NCI-H460 (cell line): ENCODE measurements at regions not wholly inside any gene's neighbourhood (a gene's known extent, or its start where the extent isn't known, plus 50 kb on each side); places are given as distances from the start of the nearest gene placed in this dataset.

Experiments used
- DNase-seq: peaks from one replicate; pipeline ENCODE4 v3.0.0-alpha.2; 2016; ENCODE audit warnings: low read depth; ENCODE audit errors: extremely low read depth

DNA sequence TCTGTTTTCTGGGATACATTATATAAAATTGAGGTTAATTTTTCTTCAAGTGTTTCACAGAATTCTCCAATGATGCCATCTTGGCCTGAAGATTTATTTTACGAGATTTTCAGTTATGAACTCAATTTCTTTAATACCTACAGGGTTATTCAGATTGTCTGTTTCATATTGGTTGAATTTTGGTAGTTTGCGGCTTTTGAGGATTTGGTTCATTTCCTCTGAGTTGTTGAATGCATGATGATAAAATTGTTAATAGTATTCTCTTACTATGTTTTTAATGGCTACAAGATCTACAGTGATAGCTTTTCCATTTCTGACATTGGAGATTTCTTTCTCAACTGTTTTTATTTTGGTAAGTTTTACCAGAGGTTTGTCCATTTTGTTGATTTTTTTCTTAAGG, 63.9 kb upstream of the PTPRG start:
- DNase-seq: no peak

DNA sequence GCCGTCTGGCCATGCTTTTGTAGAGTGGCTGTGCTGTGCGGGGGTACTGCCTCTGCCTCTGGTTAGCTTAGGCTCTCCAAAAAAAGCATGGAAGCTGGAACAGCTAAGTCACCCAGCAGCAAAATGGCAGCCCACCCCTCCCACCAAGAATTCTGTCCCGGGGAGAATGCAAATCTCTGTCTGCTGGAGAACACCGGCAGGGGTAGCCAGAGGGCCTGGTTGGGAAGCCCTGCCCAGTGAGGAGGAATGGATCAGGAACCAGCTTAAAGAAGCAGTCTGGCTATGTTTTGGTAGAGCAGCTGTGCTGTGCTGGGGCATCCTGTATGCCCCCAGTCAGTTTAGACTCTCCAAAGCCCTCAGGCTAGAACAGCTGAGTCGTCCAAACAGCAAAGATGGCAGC, 56.2 kb upstream of the PTPRG start:
- DNase-seq: no peak

DNA sequence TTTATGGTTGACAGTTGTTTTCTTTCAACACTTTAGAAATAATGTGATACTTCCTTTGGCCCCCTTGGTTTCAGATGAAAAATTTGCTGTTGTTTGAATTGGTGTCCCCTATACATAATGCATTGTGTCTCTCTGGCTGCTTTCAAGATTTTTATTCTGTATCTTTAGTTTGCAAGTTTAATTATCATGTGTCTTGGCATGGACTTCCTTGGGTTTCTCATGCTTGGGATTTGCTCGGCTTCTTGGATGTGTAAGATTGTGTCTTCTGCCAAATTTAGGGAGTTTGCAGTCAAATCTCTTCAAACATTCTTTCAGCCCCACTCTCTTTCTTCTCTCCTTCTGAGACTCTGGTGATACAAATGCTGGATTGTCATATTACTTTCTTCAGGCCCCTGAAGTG, 53.4 kb upstream of the PTPRG start:
- no peak for DNase-seq
